NCI-H146 (cell line): ENCODE measurements at regions not wholly inside any gene's neighbourhood (a gene's known extent, or its start where the extent isn't known, plus 50 kb on each side); places are given as distances from the start of the nearest gene placed in this dataset.
A peak's percentile ranks its signal among the peaks of the same experiment; 100 is the strongest.
"Not testable (repeated sequence)": the region's sequence is repeated elsewhere in the genome, so short reads cannot be mapped to it uniquely, and the experiment has no call there.

Experiments used
- DNase-seq: peaks from one replicate; lab custom pipeline; 2025; lab: John Stamatoyannopoulos, UW

GRCh38 chr11:109939166-109939810 is 153.9 kb upstream of the ZC3H12C start:
- DNase-seq: peak; percentile 81

DNA sequence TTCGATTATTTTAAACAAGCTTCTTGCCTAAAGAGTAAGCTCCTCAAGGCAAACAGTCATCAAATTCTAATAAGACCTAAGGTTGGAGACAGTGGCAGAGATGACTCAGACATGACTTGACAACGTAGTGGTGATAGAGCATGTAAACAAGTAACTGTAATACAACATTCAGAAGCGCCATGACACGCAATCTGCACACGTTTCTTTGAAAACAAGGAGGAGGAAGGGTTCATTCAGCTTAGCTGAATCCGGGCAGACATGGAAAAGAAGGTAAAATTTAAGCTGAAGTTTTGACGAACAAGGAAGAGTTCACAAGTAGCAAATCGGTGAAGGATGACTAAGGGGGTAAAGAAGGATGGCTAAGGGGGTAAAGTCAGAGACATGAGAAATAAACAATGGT is 152.4 kb upstream of the ZC3H12C start:
- DNase-seq: no peak

- DNase-seq: no peak
These were observed 147.4 kb upstream of the ZC3H12C start for GRCh38 chr11:109945626-109946321.

- peak; percentile 72 for DNase-seq
These were observed 146.8 kb upstream of the ZC3H12C start for GRCh38 chr11:109946322-109946846.

- DNase-seq: no peak
These were observed 138.7 kb upstream of the ZC3H12C start for GRCh38 chr11:109954534-109954933.

DNA sequence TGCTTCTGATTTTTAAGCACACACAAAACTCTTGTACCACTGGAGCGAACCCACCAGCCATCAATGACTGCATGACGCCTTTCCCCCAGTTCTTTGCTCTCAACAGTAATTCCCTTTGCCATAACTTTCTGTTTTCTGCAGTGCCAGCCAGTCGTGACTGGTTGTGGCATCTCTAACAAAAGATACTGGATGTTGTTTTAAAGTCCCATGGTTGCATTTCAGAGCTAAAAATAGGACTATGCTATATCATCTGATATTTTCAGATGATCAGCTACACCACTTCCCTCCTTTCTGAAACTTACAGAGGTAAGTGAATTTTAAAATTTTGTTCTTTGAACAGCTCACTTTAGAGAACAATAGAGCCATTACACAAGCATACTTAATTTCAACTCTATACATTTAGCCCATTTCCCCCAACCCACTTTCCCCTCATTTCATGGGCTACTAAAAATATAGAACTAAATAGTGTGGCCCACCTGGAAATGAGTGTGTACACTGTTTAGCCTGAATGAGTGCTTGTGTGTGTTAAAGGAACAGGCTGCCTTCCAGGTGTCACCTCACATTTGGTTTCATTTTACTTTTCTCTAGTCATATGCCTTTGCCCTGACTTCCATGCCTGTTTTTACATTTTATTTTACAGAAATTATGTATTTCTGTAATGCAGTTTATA is 136.9 kb upstream of the ZC3H12C start:
- DNase-seq: no peak

DNA sequence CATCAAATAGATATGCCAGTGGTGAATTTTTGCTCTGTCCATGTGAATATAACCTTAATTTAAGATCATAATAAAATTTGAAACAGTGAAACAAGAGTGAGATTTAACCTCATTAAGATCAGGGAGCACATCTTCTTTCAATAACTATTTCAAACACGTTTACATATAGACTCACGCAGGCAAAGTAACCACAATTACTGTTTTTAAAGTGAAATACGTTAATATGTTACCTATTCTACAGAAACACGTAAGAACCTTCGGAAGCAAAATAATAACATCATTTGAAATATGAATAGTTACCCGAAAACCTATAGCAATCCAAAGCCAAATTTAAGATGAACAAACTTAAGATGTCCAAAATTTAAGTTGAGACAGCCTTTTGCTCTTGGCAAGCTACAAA is 136.2 kb upstream of the ZC3H12C start:
- DNase-seq: no peak

- no peak for DNase-seq
These were observed 135.6 kb upstream of the ZC3H12C start for GRCh38 chr11:109957601-109958000.

DNA sequence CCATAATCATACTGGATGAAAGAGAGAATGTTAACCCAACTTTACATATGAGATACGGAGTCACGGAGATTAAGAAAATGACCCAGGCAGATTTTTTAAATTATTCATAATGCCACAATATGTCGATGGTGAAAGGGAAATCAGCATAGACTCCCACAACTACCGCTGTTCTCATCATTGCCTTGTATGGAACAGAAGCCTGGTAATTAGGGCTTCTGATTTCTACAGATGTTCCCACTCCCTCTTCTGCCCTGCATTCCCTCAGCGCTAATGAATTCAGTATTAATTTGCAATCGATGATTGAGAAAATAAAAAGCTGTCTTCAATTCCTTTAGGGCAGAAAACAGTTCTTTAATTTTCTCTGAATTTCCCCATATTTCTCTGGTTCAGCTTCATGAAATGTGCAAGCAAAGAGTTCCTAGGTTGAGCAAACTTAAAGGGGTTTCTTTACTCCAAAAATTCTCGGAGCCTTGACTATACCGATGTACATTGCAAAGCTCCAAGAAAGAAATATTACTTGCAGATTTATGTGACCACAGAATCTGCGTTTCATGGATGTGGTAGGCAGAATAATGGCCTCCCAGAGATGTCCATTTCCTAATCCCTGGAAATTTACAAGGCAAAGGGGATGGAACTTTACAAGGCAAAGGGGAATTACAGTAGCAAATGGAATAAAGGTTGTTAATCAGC is 134.9 kb upstream of the ZC3H12C start:
- no peak for DNase-seq

DNA sequence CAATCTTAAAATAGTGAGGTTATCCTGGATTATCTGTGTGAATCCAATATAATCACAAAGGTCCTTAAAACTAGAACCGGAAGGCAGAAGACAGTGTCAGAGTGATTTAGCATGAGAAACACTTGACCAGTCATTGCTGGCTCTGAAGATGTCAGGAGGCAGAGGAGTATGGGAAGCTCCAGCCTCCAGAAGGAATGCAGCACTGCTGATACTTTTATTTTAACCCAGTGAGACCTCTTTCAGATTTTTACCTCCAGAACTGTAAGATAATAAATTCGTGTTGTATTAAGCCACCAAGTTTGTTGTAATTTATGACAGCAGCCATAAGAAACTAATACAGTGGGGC is 134.4 kb upstream of the ZC3H12C start:
- DNase-seq: no peak

- no peak for DNase-seq
These were observed 132.4 kb upstream of the ZC3H12C start for GRCh38 chr11:109960831-109961230.

DNA sequence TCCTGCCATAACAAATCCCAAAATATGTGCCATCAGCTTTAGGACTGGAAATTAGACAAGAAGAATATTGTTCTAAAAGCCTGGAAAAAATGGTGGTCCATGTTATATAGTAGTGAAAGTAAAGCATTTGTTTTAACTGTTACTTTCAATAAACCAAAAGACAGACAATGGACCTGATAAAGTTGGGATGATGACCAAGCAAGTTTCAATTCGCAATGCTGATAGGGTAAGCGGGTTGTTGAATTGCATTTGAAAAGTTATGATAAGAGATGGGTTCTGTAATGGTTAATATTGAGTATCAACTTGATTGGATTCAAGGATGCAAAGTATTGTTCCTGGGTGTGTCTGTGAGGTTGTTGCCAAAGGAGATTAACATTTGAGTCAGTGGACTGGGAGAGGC is 131.9 kb upstream of the ZC3H12C start:
- no peak for DNase-seq

DNA sequence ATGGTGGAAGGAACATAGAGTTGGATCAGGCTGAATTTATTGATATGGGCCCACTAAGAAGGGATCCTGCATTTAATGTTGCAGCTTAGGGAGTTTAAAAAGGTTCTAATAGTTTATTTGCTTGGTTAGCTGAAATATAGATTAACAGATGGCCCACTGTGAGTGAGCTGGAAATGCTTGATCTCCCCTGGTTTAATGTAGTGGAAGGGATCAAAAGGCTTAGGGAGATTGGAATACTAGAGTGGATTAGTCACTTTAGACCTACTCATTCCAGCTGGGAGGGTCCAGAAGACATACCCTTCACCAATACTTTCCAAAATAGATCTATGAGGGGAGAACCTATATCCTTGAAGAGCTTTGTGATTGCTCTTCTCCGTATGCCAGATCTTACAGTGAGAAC is 130.1 kb upstream of the ZC3H12C start:
- DNase-seq: no peak

DNA sequence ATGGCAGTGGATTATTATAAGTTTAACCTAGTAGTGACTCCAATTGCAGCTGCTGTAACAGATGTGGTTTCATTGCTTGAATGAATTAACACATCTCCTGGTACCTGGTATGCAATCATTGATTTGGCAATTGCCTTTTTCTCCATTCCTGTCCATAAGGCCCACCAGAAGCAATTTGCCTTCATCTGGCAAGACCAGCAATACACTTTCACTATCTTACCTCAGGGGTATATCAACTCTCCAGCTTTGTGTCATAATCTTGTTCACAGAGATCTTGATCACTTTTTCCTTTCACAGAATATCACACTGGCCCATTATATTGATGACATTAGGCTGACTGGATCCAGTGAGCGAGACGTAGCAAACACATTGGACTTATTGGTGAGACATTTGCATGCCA is 128.7 kb upstream of the ZC3H12C start:
- no peak for DNase-seq

- not testable (repeated sequence) for DNase-seq
These were observed 127.7 kb upstream of the ZC3H12C start for GRCh38 chr11:109965445-109965844.

GRCh38 chr11:109965926-109966325 is 127.3 kb upstream of the ZC3H12C start:
- not testable (repeated sequence) for DNase-seq

DNA sequence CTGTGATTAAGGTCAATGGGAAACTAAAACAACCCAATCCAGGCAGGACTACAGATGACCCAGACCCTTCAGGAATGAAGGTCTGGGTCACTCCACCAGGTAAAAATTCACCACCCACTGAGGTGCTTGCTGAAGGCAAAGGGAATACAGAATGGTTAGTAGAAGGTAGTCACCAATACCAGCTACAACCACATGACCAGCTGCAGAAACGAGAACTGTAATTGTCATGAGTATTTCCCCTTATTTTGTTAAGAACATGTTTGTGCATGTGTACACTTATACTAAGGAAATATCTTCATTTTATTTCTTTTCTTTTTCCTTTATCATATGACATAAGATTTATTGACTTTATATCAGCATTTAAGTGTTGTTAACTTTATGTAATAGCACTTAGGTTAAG is 126.1 kb upstream of the ZC3H12C start:
- not testable (repeated sequence) for DNase-seq

DNA sequence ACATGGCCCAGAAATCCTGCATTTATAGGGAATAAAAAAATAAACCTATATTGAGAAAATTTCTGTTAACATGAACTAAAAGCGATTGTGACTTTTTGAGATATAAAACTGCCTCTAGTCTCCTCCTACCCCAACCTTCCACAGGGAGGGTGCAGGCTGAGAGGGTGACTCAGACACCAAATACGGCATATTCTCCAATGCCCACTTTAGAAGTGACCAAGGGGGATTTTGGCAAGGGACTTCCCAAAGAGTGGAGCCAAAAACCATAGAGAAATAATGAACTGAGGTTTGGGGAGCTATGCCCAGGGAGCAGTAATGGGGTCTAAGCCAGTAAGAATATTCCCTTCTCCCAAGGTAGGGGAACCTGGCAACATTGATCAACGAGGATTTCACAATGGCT is 124.9 kb upstream of the ZC3H12C start:
- DNase-seq: no peak

DNA sequence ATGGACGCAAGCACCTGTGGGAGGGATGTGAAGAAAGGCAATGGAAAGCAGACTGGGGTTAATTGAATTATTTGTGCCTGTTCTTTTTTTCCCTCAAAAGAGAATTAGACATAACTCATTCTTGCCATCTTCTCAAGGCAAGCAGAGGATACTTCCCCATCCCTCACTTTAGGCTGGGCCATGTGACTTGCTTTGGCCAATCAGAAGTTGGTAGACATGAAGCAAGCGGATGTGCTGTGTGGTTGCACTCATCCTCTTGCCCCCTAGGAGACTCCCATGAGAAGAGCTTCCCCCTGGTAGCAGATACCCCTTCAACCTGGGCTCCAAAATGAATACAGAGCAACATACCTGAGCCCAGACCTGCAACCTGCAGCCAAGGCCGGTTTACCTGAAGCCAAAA is 124.4 kb upstream of the ZC3H12C start:
- DNase-seq: no peak

- no peak for DNase-seq
These were observed 122.5 kb upstream of the ZC3H12C start for GRCh38 chr11:109970516-109971183.

GRCh38 chr11:109971184-109971523 is 122.0 kb upstream of the ZC3H12C start:
- DNase-seq: no peak

GRCh38 chr11:109972181-109972715 is 120.9 kb upstream of the ZC3H12C start:
- no peak for DNase-seq
